ENCODE measurements at regions not wholly inside any gene's neighbourhood (a gene's known extent, or its start where the extent isn't known, plus 50 kb on each side); places are given as distances from the start of the nearest gene placed in this dataset.

- TF ChIP-seq POLR2A (IDR thresholded peaks at IDR 0.05), result no peak
- TF ChIP-seq CTCF (IDR thresholded peaks at IDR 0.05), result no peak
- no peak for TF ChIP-seq POLR2AphosphoS5 (IDR thresholded peaks at IDR 0.05)
- TF ChIP-seq EP300 (IDR thresholded peaks at IDR 0.05), result no peak
Measured at GRCh38 chr2:8495189-8495989, 186.5 kb upstream of the ID2 start.
